ENCODE measurements at regions not wholly inside any gene's neighbourhood (a gene's known extent, or its start where the extent isn't known, plus 50 kb on each side); places are given as distances from the start of the nearest gene placed in this dataset.
"Not testable (repeated sequence)": the region's sequence is repeated elsewhere in the genome, so short reads cannot be mapped to it uniquely, and the experiment has no call there.

GRCh38 chr17:33723736-33724135, 430.6 kb upstream of the ASIC2 start:
- not testable (repeated sequence) for H3K4me3 ChIP-seq (ENCODE audit: low read depth in 1 of 3, low read length in 3 of 3); H3K27ac ChIP-seq (ENCODE audit: low read depth in 1 of 2, low read length in 2 of 2); H3K9me3 ChIP-seq (ENCODE audit: control insufficient read depth in 4 of 4, low read length in 3 of 4); H3K27me3 ChIP-seq (ENCODE audit: control insufficient read depth in 4 of 4, insufficient read depth in 4 of 4, low read length in 3 of 4); H3K4me1 ChIP-seq (ENCODE audit: control insufficient read depth in 4 of 4, insufficient read depth in 4 of 4, low read length in 3 of 4); H3K9ac ChIP-seq (ENCODE audit: low read depth in 1 of 2, low read length in 2 of 2); DNase-seq (ENCODE audit: low spot score); H3K36me3 ChIP-seq (ENCODE audit: control insufficient read depth in 4 of 4, insufficient read depth in 3 of 4, low read depth in 1 of 4, low read length in 3 of 4)
- 50% methylated on average over 3 of the region's 3 CpGs for WGBS

- H3K27ac ChIP-seq (ENCODE audit: low read depth in 1 of 2, low read length in 2 of 2), result no peak overlapping the region
- 23% methylated on average over 11 of the region's 11 CpGs for WGBS
- no peak overlapping the region for H3K9ac ChIP-seq (ENCODE audit: low read depth in 1 of 2, low read length in 2 of 2)
- no peaks in the 10 kb centered on the region for H3K36me3 ChIP-seq (ENCODE audit: control insufficient read depth in 4 of 4, insufficient read depth in 3 of 4, low read depth in 1 of 4, low read length in 3 of 4)
- no peaks in the 10 kb centered on the region for H3K9me3 ChIP-seq (ENCODE audit: control insufficient read depth in 4 of 4, low read length in 3 of 4)
- peak; percentile 69 to 75 for TF ChIP-seq RAD21 (IDR thresholded peaks at IDR 0.05)
- peak; percentile 70 for TF ChIP-seq CTCF (IDR thresholded peaks at IDR 0.05; ENCODE audit: low read depth, low read length, missing input control)
- no peak for TF ChIP-seq EGR1 (IDR thresholded peaks at IDR 0.05; ENCODE audit: low read depth in 2 of 2)
- H3K27me3 ChIP-seq (ENCODE audit: control insufficient read depth in 4 of 4, insufficient read depth in 4 of 4, low read length in 3 of 4), result peaks cover 0 to 5% (median 3%) of the 10 kb centered on the region in 4 donors
- no peaks in the 10 kb centered on the region for H3K4me1 ChIP-seq (ENCODE audit: control insufficient read depth in 4 of 4, insufficient read depth in 4 of 4, low read length in 3 of 4)
- H3K4me3 ChIP-seq (ENCODE audit: low read depth in 1 of 3, low read length in 3 of 3), result no peak overlapping the region
- DNase-seq (ENCODE audit: low spot score), result peak; percentile 60
Observed at GRCh38 chr17:33725675-33726271, 432.7 kb upstream of the ASIC2 start.

- Histone ChIP-seq H3K36me3 (ENCODE audit: control insufficient read depth in 4 of 4, insufficient read depth in 3 of 4, low read depth in 1 of 4, low read length in 3 of 4) (no peaks in the 10 kb centered on the region), H3K27me3 (ENCODE audit: control insufficient read depth in 4 of 4, insufficient read depth in 4 of 4, low read length in 3 of 4) (peaks cover 0 to 4% (median 3%) of the 10 kb centered on the region in 4 donors), H3K27ac (ENCODE audit: low read depth in 1 of 2, low read length in 2 of 2) (no peak overlapping the region), H3K9me3 (ENCODE audit: control insufficient read depth in 4 of 4, low read length in 3 of 4) (no peaks in the 10 kb centered on the region), H3K9ac (ENCODE audit: low read depth in 1 of 2, low read length in 2 of 2) (no peak overlapping the region), H3K4me1 (ENCODE audit: control insufficient read depth in 4 of 4, insufficient read depth in 4 of 4, low read length in 3 of 4) (no peaks in the 10 kb centered on the region), H3K4me3 (ENCODE audit: low read depth in 1 of 3, low read length in 3 of 3) (no peak overlapping the region)
- TF ChIP-seq ATF3 (IDR thresholded peaks at IDR 0.05) (no peak), REST (IDR thresholded peaks at IDR 0.05) (no peak), YY1 (IDR thresholded peaks at IDR 0.05) (no peak), GABPA (IDR thresholded peaks at IDR 0.05 in 1 of 2, conservative IDR thresholded peaks at IDR 0.05 in 1 of 2) (no peak)
- no peak for DNase-seq (ENCODE audit: low spot score)
- WGBS, result 41% methylated on average over 2 of the region's 2 CpGs
Observed at GRCh38 chr17:33730131-33730530, 437.0 kb upstream of the ASIC2 start.

All from liver (tissue), 8 donors.